ENCODE measurements at regions not wholly inside any gene's neighbourhood (a gene's known extent, or its start where the extent isn't known, plus 50 kb on each side); places are given as distances from the start of the nearest gene placed in this dataset.
"Not testable (repeated sequence)": the region's sequence is repeated elsewhere in the genome, so short reads cannot be mapped to it uniquely, and the experiment has no call there.

GRCh38 chr6:135675862-135676261, 175.6 kb upstream of the PDE7B start:
- Mint-ChIP-seq H3K4me3 (no peak overlapping the region), H3K27ac (no peak overlapping the region), H3K36me3 (no peaks in the 10 kb centered on the region), H3K9me3 (no peaks in the 10 kb centered on the region), H3K27me3 (ENCODE audit: low read depth in 3 of 3) (peaks cover 0 to 3% (median 2%) of the 10 kb centered on the region in 3 donors), H3K4me1 (no peaks in the 10 kb centered on the region)
- peak; percentile 27 to 45 (median 42) for DNase-seq

GRCh38 chr6:135680964-135681913, 170.3 kb upstream of the PDE7B start:
- Mint-ChIP-seq H3K4me3 (no peak overlapping the region), H3K4me1 (no peaks in the 10 kb centered on the region), H3K27ac (no peak overlapping the region), H3K27me3 (ENCODE audit: low read depth in 3 of 3) (peaks cover 0 to 5% (median 3%) of the 10 kb centered on the region in 3 donors), H3K9me3 (no peaks in the 10 kb centered on the region), H3K36me3 (no peaks in the 10 kb centered on the region)
- no peak for DNase-seq

GRCh38 chr6:135686784-135687301, 164.7 kb upstream of the PDE7B start:
- no peak overlapping the region for H3K4me3 Mint-ChIP-seq
- no peaks in the 10 kb centered on the region for H3K36me3 Mint-ChIP-seq
- no peaks in the 10 kb centered on the region for H3K4me1 Mint-ChIP-seq
- H3K9me3 Mint-ChIP-seq = peaks cover 0 to 1% (median 0%) of the 10 kb centered on the region in 6 donors
- peaks cover 0 to 4% (median 2%) of the 10 kb centered on the region in 3 donors for H3K27me3 Mint-ChIP-seq (ENCODE audit: low read depth in 3 of 3)
- no peak for DNase-seq
- peak overlapping the region in 1 of 6 donors; percentile 33 for H3K27ac Mint-ChIP-seq

GRCh38 chr6:135688476-135688875, 163.0 kb upstream of the PDE7B start:
- H3K4me3 Mint-ChIP-seq; H3K36me3 Mint-ChIP-seq; H3K27me3 Mint-ChIP-seq (ENCODE audit: low read depth in 3 of 3); H3K9me3 Mint-ChIP-seq; H3K4me1 Mint-ChIP-seq; H3K27ac Mint-ChIP-seq; DNase-seq: not testable (repeated sequence)

- peaks cover 0 to 4% (median 4%) of the 10 kb centered on the region in 3 donors for H3K27me3 Mint-ChIP-seq (ENCODE audit: low read depth in 3 of 3)
- no peak overlapping the region for H3K27ac Mint-ChIP-seq
- no peaks in the 10 kb centered on the region for H3K36me3 Mint-ChIP-seq
- no peak overlapping the region for H3K4me3 Mint-ChIP-seq
- DNase-seq = no peak
- H3K9me3 Mint-ChIP-seq = peaks cover 0 to 1% (median 0%) of the 10 kb centered on the region in 6 donors
- H3K4me1 Mint-ChIP-seq = no peaks in the 10 kb centered on the region
Measured at GRCh38 chr6:135692426-135692825, 159.1 kb upstream of the PDE7B start.

- no peak overlapping the region for H3K4me3 Mint-ChIP-seq
- H3K36me3 Mint-ChIP-seq = no peaks in the 10 kb centered on the region
- no peak for DNase-seq
- peaks cover 0 to under 1% (median 0%) of the 10 kb centered on the region in 6 donors for H3K9me3 Mint-ChIP-seq
- H3K27ac Mint-ChIP-seq = no peak overlapping the region
- H3K4me1 Mint-ChIP-seq = no peaks in the 10 kb centered on the region
- peaks cover 2 to 5% (median 4%) of the 10 kb centered on the region in 3 donors for H3K27me3 Mint-ChIP-seq (ENCODE audit: low read depth in 3 of 3)
Measured at GRCh38 chr6:135693811-135694370, 157.6 kb upstream of the PDE7B start.

- Mint-ChIP-seq H3K4me3 (no peak overlapping the region), H3K27ac (no peak overlapping the region)
- no peak for DNase-seq
Measured at GRCh38 chr6:135699705-135700104, 151.8 kb upstream of the PDE7B start.

GRCh38 chr6:135701426-135701825, 150.1 kb upstream of the PDE7B start:
- Mint-ChIP-seq H3K36me3 (peaks cover 0 to 4% (median 0%) of the 10 kb centered on the region in 3 donors), H3K9me3 (no peaks in the 10 kb centered on the region), H3K27ac (no peak overlapping the region), H3K27me3 (ENCODE audit: low read depth in 3 of 3) (peaks cover 3 to 4% (median 4%) of the 10 kb centered on the region in 3 donors), H3K4me1 (peaks cover 0 to 2% of the 10 kb centered on the region in 2 donors), H3K4me3 (no peak overlapping the region)
- DNase-seq = no peak

More at GRCh38 chr6:135699705-135700104, 151.8 kb upstream of the PDE7B start:
- Mint-ChIP-seq H3K27me3 (ENCODE audit: low read depth in 3 of 3) (peaks cover 3 to 4% (median 4%) of the 10 kb centered on the region in 3 donors), H3K9me3 (no peaks in the 10 kb centered on the region), H3K4me1 (peaks cover 0 to 2% of the 10 kb centered on the region in 2 donors), H3K36me3 (peaks cover 0 to 4% (median 0%) of the 10 kb centered on the region in 3 donors)

- peaks cover 0 to 2% of the 10 kb centered on the region in 2 donors for H3K4me1 Mint-ChIP-seq
- no peak overlapping the region for H3K4me3 Mint-ChIP-seq
- peaks cover 2 to 5% (median 3%) of the 10 kb centered on the region in 3 donors for H3K27me3 Mint-ChIP-seq (ENCODE audit: low read depth in 3 of 3)
Measured at GRCh38 chr6:135703007-135703406, 148.5 kb upstream of the PDE7B start.

GRCh38 chr6:135703621-135704020, 147.9 kb upstream of the PDE7B start:
- H3K27me3 Mint-ChIP-seq (ENCODE audit: low read depth in 3 of 3) = peaks cover 2 to 5% (median 2%) of the 10 kb centered on the region in 3 donors
- no peaks in the 10 kb centered on the region for H3K9me3 Mint-ChIP-seq
- H3K27ac Mint-ChIP-seq = no peak overlapping the region
- peaks cover 0 to 4% (median 0%) of the 10 kb centered on the region in 3 donors for H3K36me3 Mint-ChIP-seq
- no peak overlapping the region for H3K4me3 Mint-ChIP-seq
- H3K4me1 Mint-ChIP-seq = peaks cover 0 to 2% of the 10 kb centered on the region in 2 donors
- DNase-seq = no peak

More at GRCh38 chr6:135703007-135703406, 148.5 kb upstream of the PDE7B start:
- H3K27ac Mint-ChIP-seq = no peak overlapping the region
- DNase-seq = no peak
- H3K9me3 Mint-ChIP-seq = no peaks in the 10 kb centered on the region
- H3K36me3 Mint-ChIP-seq = peaks cover 0 to 4% (median 0%) of the 10 kb centered on the region in 3 donors

- peaks cover 0 to 4% (median 0%) of the 10 kb centered on the region in 3 donors for H3K36me3 Mint-ChIP-seq
- no peak for DNase-seq
- H3K9me3 Mint-ChIP-seq = no peaks in the 10 kb centered on the region
- H3K27ac Mint-ChIP-seq = no peak overlapping the region
- no peak overlapping the region for H3K4me3 Mint-ChIP-seq
- peaks cover 1 to 8% (median 2%) of the 10 kb centered on the region in 3 donors for H3K27me3 Mint-ChIP-seq (ENCODE audit: low read depth in 3 of 3)
- H3K4me1 Mint-ChIP-seq = no peaks in the 10 kb centered on the region
Measured at GRCh38 chr6:135707426-135707825, 144.1 kb upstream of the PDE7B start.

GRCh38 chr6:135710042-135710441, 141.5 kb upstream of the PDE7B start:
- Mint-ChIP-seq H3K27ac (no peak overlapping the region), H3K4me1 (no peaks in the 10 kb centered on the region), H3K36me3 (no peaks in the 10 kb centered on the region), H3K4me3 (no peak overlapping the region), H3K27me3 (ENCODE audit: low read depth in 3 of 3) (peaks cover 0 to 9% (median 1%) of the 10 kb centered on the region in 3 donors), H3K9me3 (no peaks in the 10 kb centered on the region)
- no peak for DNase-seq

GRCh38 chr6:135722190-135722589, 129.3 kb upstream of the PDE7B start:
- no peak for DNase-seq
- Mint-ChIP-seq H3K27ac (no peak overlapping the region), H3K36me3 (peaks cover 4 to 6% (median 4%) of the 10 kb centered on the region in 3 donors), H3K27me3 (ENCODE audit: low read depth in 3 of 3) (peaks cover 0 to 7% (median 1%) of the 10 kb centered on the region in 3 donors), H3K9me3 (peaks cover 0 to 21% (median 7%) of the 10 kb centered on the region in 6 donors), H3K4me1 (no peaks in the 10 kb centered on the region), H3K4me3 (no peak overlapping the region)

GRCh38 chr6:135722679-135723078, 128.8 kb upstream of the PDE7B start:
- H3K4me3 Mint-ChIP-seq = no peak overlapping the region
- H3K4me1 Mint-ChIP-seq = no peaks in the 10 kb centered on the region
- H3K27ac Mint-ChIP-seq = no peak overlapping the region
- H3K9me3 Mint-ChIP-seq = peaks cover 0 to 21% (median 7%) of the 10 kb centered on the region in 6 donors
- H3K36me3 Mint-ChIP-seq = peaks cover 4 to 6% (median 4%) of the 10 kb centered on the region in 3 donors
- H3K27me3 Mint-ChIP-seq (ENCODE audit: low read depth in 3 of 3) = peaks cover 0 to 7% (median 1%) of the 10 kb centered on the region in 3 donors
- no peak for DNase-seq

Data from immature natural killer cell (primary cell).